ENCODE measurements at regions not wholly inside any gene's neighbourhood (a gene's known extent, or its start where the extent isn't known, plus 50 kb on each side); places are given as distances from the start of the nearest gene placed in this dataset.

DNA sequence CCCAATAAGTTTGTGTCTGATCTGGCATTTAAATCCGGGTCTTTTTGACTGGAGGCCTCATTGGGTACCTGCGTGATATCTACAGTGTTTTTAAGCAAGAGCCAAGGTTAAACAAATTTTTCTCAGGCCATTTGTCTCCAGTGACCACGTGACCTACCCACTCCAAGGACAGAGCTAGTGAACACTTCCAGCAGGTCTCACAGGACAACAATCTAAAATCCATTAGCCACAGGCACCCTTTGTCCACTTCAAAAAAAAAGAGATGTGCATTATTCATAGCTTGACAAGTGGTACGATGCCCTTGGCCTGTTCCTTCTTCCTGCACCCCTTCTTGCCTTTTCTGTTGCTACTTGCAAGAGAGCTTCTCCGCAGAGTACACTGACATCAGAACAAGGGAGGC lies 109.6 kb upstream of the GSC start:
- TF ChIP-seq CTCF (IDR thresholded peaks at IDR 0.05) (no peak), POLR2A (IDR thresholded peaks at IDR 0.05) (no peak)
